Neural cell (in vitro differentiated cells): ENCODE measurements at regions not wholly inside any gene's neighbourhood (a gene's known extent, or its start where the extent isn't known, plus 50 kb on each side); places are given as distances from the start of the nearest gene placed in this dataset.

Source experiments
- H2AFZ ChIP-seq: fragments of 200-600, 300-800 bp; sonication (generic), shearing (Covaris generic); 2 replicates; pipeline ENCODE4 v1.6.0; 2014; ENCODE audit warnings: low read depth, mild to moderate bottlenecking, antibody characterized with exemption, low read length, moderate library complexity
- H3F3A ChIP-seq: fragments of 200-600 bp; shearing (Covaris generic); 2 replicates; pipeline ENCODE4 v1.6.1; 2016; ENCODE audit warnings: mild to moderate bottlenecking, moderate library complexity, mixed read lengths, antibody characterized with exemption, low read length; ENCODE audit not compliant: insufficient read depth, poor library complexity, severe bottlenecking
- H3K27ac ChIP-seq: fragments of 200-600, 300-800 bp; sonication (generic), shearing (Covaris generic); 2 replicates; pipeline ENCODE4 v1.5.1; 2014; ENCODE audit warnings: mild to moderate bottlenecking, low read length, moderate library complexity
- H3K27me3 ChIP-seq: fragments of 300-800, 200-600 bp; sonication (generic), shearing (Covaris generic); 2 replicates; pipeline ENCODE4 v1.6.0; 2014; ENCODE audit warnings: mild to moderate bottlenecking, low read depth, low read length, moderate library complexity; ENCODE audit not compliant: insufficient read depth
- H3K36me3 ChIP-seq: fragments of 300-800, 200-600 bp; sonication (generic), shearing (Covaris generic); 2 replicates; pipeline ENCODE4 v1.5.1; 2014; ENCODE audit warnings: mild to moderate bottlenecking, antibody characterized with exemption, low read length, moderate library complexity; ENCODE audit not compliant: insufficient read depth
- H3K4me2 ChIP-seq: fragments of 300-800, 200-600 bp; sonication (generic), shearing (Covaris generic); 2 replicates; pipeline ENCODE4 v1.6.0; 2014; ENCODE audit warnings: mild to moderate bottlenecking, low read length
- H3K4me3 ChIP-seq: fragments of 300-800, 200-600 bp; sonication (generic), shearing (Covaris generic); 2 replicates; pipeline ENCODE4 v1.5.1; 2014; ENCODE audit warnings: mild to moderate bottlenecking, low read length, moderate library complexity
- H3K79me2 ChIP-seq: fragments of 200-600 bp; shearing (Covaris generic); replicated peaks from 2 replicates; pipeline ENCODE4 v1.6.0; 2014; ENCODE audit warnings: mild to moderate bottlenecking, low read length, moderate library complexity; ENCODE audit not compliant: insufficient read depth
- H3K9ac ChIP-seq: fragments of 300-800, 200-600 bp; sonication (generic), shearing (Covaris generic); 2 replicates; pipeline ENCODE4 v1.6.1; 2016; ENCODE audit warnings: mild to moderate bottlenecking, low read length, mixed read lengths
- H3K9me2 ChIP-seq: fragments of 200-600 bp; shearing (Covaris generic); 2 replicates; pipeline ENCODE4 v1.6.1; 2016; ENCODE audit warnings: mild to moderate bottlenecking, low read length, mixed read lengths; ENCODE audit not compliant: insufficient read depth
- H3K9me3 ChIP-seq: fragments of 200-600, 300-800 bp; sonication (generic), shearing (Covaris generic); 2 replicates; pipeline ENCODE4 v1.6.1; 2016; ENCODE audit warnings: mild to moderate bottlenecking, mixed run types, low read length, moderate library complexity, mixed read lengths
- H4K20me1 ChIP-seq: fragments of 200-600 bp; shearing (Covaris generic); 2 replicates; pipeline ENCODE4 v1.6.1; 2016; ENCODE audit warnings: mild to moderate bottlenecking, mixed run types; ENCODE audit not compliant: insufficient read depth
- CTCF ChIP-seq: fragments of 450-650 bp; IDR thresholded peaks from 2 replicates; pipeline ENCODE4 v1.5.1; 2014; ENCODE audit warnings: antibody characterized with exemption, mild to moderate bottlenecking, moderate library complexity; ENCODE audit not compliant: poor library complexity, severe bottlenecking
- EP300 ChIP-seq: fragments of 450-650 bp; conservative IDR thresholded peaks from 2 replicates; pipeline ENCODE4 v1.6.1; 2014; ENCODE audit warnings: antibody characterized with exemption, mild to moderate bottlenecking, moderate library complexity; ENCODE audit not compliant: poor library complexity, severe bottlenecking
- EZH2 ChIP-seq: fragments of 200-600, 300-800 bp; shearing (Covaris generic), sonication (generic); IDR thresholded peaks from 2 replicates; pipeline ENCODE4 v1.6.1; 2014; ENCODE audit warnings: antibody characterized with exemption, low read length, borderline replicate concordance, mild to moderate bottlenecking; ENCODE audit not compliant: insufficient read depth, poor library complexity, severe bottlenecking
- MXI1 ChIP-seq: fragments of 450-650 bp; conservative IDR thresholded peaks from 2 replicates; pipeline ENCODE4 v1.6.1; 2014; ENCODE audit warnings: antibody characterized with exemption, mild to moderate bottlenecking; ENCODE audit not compliant: poor library complexity, severe bottlenecking
- POLR2AphosphoS5 ChIP-seq: IDR thresholded peaks from 2 replicates; pipeline ENCODE4 v1.6.1; 2012
- RAD21 ChIP-seq: fragments of 450-650 bp; conservative IDR thresholded peaks from 2 replicates; pipeline ENCODE4 v1.6.1; 2014; ENCODE audit warnings: antibody characterized with exemption, mild to moderate bottlenecking, moderate library complexity
- SMC3 ChIP-seq: fragments of 450-650 bp; conservative IDR thresholded peaks from 2 replicates; pipeline ENCODE4 v1.6.1; 2014; ENCODE audit warnings: antibody characterized with exemption, mild to moderate bottlenecking, moderate library complexity; ENCODE audit not compliant: poor library complexity
- TAF1 ChIP-seq: IDR thresholded peaks from 2 replicates; pipeline ENCODE4 v1.6.1; 2012; ENCODE audit warnings: low read depth
- TF ChIP-seq, protein P1 (sequence below): IDR thresholded peaks from 2 replicates; pipeline ENCODE4 v1.6.1; 2012; ENCODE audit warnings: borderline replicate concordance

DNA sequence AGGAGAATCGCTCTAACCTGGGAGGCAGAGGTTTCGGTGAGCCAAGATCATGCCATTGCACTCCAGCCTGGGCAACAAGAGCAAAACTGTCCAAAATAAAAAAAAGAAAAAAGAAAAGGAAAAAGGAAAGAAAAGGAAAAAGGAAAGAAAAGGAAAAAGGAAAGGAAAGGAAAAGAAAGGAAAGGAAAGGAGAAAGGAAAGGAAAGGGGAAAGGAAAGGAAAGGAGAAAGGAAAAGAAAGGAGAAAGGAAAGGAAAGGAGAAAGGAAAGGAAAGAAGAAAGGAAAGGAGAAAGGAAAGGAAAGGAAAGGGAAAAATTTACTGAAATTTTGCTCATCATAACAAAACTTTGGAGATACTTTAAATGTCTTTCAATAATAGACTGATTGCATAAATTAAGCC lies 391.3 kb upstream of the GYPC start:
- Histone ChIP-seq H3K4me3 (no peak overlapping the region), H3K79me2 (no peaks in the 10 kb centered on the region), H3K27ac (no peak overlapping the region), H3K9me3 (no peaks in the 10 kb centered on the region), H3K36me3 (no peaks in the 10 kb centered on the region), H3K27me3 (no peaks in the 10 kb centered on the region), H2AFZ (no peak overlapping the region), H4K20me1 (no peaks in the 10 kb centered on the region), H3K9ac (no peak overlapping the region), H3F3A (no peaks in the 10 kb centered on the region), H3K4me2 (no peak overlapping the region), H3K9me2 (no peaks in the 10 kb centered on the region)
- TF ChIP-seq EZH2 (no peak), POLR2AphosphoS5 (no peak), TAF1 (no peak), EP300 (no peak), RAD21 (no peak), SMC3 (no peak), CTCF (no peak), MXI1 (no peak)
- TF ChIP-seq, protein P1, sequence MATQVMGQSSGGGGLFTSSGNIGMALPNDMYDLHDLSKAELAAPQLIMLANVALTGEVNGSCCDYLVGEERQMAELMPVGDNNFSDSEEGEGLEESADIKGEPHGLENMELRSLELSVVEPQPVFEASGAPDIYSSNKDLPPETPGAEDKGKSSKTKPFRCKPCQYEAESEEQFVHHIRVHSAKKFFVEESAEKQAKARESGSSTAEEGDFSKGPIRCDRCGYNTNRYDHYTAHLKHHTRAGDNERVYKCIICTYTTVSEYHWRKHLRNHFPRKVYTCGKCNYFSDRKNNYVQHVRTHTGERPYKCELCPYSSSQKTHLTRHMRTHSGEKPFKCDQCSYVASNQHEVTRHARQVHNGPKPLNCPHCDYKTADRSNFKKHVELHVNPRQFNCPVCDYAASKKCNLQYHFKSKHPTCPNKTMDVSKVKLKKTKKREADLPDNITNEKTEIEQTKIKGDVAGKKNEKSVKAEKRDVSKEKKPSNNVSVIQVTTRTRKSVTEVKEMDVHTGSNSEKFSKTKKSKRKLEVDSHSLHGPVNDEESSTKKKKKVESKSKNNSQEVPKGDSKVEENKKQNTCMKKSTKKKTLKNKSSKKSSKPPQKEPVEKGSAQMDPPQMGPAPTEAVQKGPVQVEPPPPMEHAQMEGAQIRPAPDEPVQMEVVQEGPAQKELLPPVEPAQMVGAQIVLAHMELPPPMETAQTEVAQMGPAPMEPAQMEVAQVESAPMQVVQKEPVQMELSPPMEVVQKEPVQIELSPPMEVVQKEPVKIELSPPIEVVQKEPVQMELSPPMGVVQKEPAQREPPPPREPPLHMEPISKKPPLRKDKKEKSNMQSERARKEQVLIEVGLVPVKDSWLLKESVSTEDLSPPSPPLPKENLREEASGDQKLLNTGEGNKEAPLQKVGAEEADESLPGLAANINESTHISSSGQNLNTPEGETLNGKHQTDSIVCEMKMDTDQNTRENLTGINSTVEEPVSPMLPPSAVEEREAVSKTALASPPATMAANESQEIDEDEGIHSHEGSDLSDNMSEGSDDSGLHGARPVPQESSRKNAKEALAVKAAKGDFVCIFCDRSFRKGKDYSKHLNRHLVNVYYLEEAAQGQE = no peak

GRCh38 chr2:126269911-126270310 lies 386.0 kb upstream of the GYPC start:
- no peaks in the 10 kb centered on the region for H3K27me3 ChIP-seq
- no peaks in the 10 kb centered on the region for H4K20me1 ChIP-seq
- no peaks in the 10 kb centered on the region for H3K9me2 ChIP-seq
- no peaks in the 10 kb centered on the region for H3K79me2 ChIP-seq
- H3K9me3 ChIP-seq = no peaks in the 10 kb centered on the region
- no peaks in the 10 kb centered on the region for H3F3A ChIP-seq
- no peak overlapping the region for H3K4me3 ChIP-seq
- H2AFZ ChIP-seq = no peak overlapping the region
- H3K27ac ChIP-seq = no peak overlapping the region
- no peak overlapping the region for H3K9ac ChIP-seq
- no peak overlapping the region for H3K4me2 ChIP-seq
- no peaks in the 10 kb centered on the region for H3K36me3 ChIP-seq
- TF ChIP-seq TAF1 = no peak
- TF ChIP-seq SMC3 = no peak
- TF ChIP-seq, protein P1 = no peak
- no peak for TF ChIP-seq RAD21
- TF ChIP-seq POLR2AphosphoS5 = no peak
- TF ChIP-seq EZH2 = no peak
- TF ChIP-seq CTCF = no peak
- TF ChIP-seq EP300 = no peak
- TF ChIP-seq MXI1 = no peak
